K562 (cell line): ENCODE measurements at regions not wholly inside any gene's neighbourhood (a gene's known extent, or its start where the extent isn't known, plus 50 kb on each side); places are given as distances from the start of the nearest gene placed in this dataset.

ENCODE experiments used
- CHD4 ChIP-seq: fragments of 200-600 bp; sonication (generic); IDR thresholded peaks from 3 replicates; pipeline ENCODE4 v1.6.1; 2012; ENCODE audit warnings: low read depth, mild to moderate bottlenecking, mixed read lengths, low read length, inconsistent platforms; ENCODE audit not compliant: insufficient read depth, insufficient replicate concordance, poor library complexity, severe bottlenecking
- EP300 ChIP-seq: IDR thresholded peaks from 2 replicates; pipeline ENCODE4 v1.6.1; 2012; ENCODE audit warnings: low read length, improper control_type of control experiment
- FOXM1 ChIP-seq, 2 experiments: fragments of 450-650 bp in 1 of 2; sonication (generic) in 1 of 2; formaldehyde crosslinking in 1 of 2; IDR thresholded peaks; 2 replicates each; pipeline versions ENCODE4 v1.6.1 to v1.9.0; 2017 to 2022; ENCODE audit warnings: low read depth in 2 of 2, mild to moderate bottlenecking in 2 of 2, missing genetic modification reagents in 1 of 2, moderate library complexity in 1 of 2
- GABPA ChIP-seq: fragments of 200-800 bp; sonication (Bioruptor generic); conservative IDR thresholded peaks from 2 replicates; pipeline ENCODE4 v1.6.1; 2016; ENCODE audit warnings: low read depth, missing genetic modification characterization, missing compliant biosample characterization
- HDAC2 ChIP-seq: fragments of 450-650 bp; IDR thresholded peaks from 2 replicates; pipeline ENCODE4 v1.6.1; 2016; ENCODE audit warnings: mild to moderate bottlenecking
- JUN ChIP-seq, 2 experiments: sonication (generic) in 1 of 2; formaldehyde crosslinking in 1 of 2; IDR thresholded peaks; 2 replicates each; pipeline versions ENCODE4 v1.6.1 to v1.8.0; 2012 to 2022; ENCODE audit warnings: borderline replicate concordance in 2 of 2, mild to moderate bottlenecking in 2 of 2, improper control_type of control experiment in 1 of 2, low read depth in 1 of 2, low read length in 1 of 2, missing genetic modification reagents in 1 of 2
- SAFB2 ChIP-seq: fragments of 200-400 bp; formaldehyde crosslinking; IDR thresholded peaks from 2 replicates; pipeline ENCODE4 v1.6.1; 2018; ENCODE audit warnings: borderline replicate concordance, low read length, low read depth, moderate library complexity; ENCODE audit not compliant: severe bottlenecking
- ZBTB1 ChIP-seq: sonication (generic); formaldehyde crosslinking; IDR thresholded peaks from 2 replicates; pipeline ENCODE4 v1.8.1; 2023; ENCODE audit warnings: missing genetic modification reagents, low read depth, mild to moderate bottlenecking, borderline replicate concordance
- ZC3H8 ChIP-seq: fragments of 450-650 bp; IDR thresholded peaks from 2 replicates; pipeline ENCODE4 v1.6.1; 2017
- ZNF589 ChIP-seq: fragments of 200-800 bp; sonication (Bioruptor generic); IDR thresholded peaks from 2 replicates; pipeline ENCODE4 v1.6.1; 2016; ENCODE audit warnings: low read depth, missing genetic modification characterization, missing compliant biosample characterization
- TF ChIP-seq, protein P1 (sequence below), 3 experiments: IDR thresholded peaks in 2 of 3; conservative IDR thresholded peaks in 1 of 3; 2 replicates each; pipeline ENCODE4 v1.5.1; 2011 to 2012; ENCODE audit warnings: low read length in 3 of 3, mild to moderate bottlenecking in 3 of 3, control low read depth in 2 of 3, improper control_type of control experiment in 1 of 3, inconsistent platforms in 1 of 3, low read depth in 1 of 3, mixed read lengths in 1 of 3, moderate library complexity in 1 of 3; ENCODE audit not compliant: insufficient read depth in 2 of 3

DNA sequence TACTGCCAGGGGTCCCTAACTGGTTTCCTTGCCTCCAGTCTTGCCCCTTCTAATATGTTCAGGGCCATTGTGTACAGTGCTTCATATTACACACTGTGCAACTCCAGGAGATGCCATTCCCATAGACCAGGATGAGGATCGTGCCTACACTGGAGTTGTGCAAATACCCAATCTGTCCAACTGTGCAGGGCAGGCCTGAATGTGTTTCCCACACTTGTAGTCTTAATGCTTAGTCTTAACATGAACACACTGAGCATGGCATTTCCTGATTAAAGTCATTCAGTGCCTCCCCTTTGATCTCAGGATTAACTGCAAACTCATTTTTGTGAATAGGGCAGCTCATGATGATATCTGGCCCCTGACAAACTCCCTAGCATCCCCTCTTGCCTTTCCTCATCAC lies 165.5 kb downstream of the TTC8 start:
- TF ChIP-seq FOXM1 (IDR thresholded peaks at IDR 0.05; ENCODE audit: low read depth): no peak
- no peak for TF ChIP-seq FOXM1 (CRISPR knock-in tag; IDR thresholded peaks at IDR 0.05; ENCODE audit: low read depth)
- TF ChIP-seq, protein P1, sequence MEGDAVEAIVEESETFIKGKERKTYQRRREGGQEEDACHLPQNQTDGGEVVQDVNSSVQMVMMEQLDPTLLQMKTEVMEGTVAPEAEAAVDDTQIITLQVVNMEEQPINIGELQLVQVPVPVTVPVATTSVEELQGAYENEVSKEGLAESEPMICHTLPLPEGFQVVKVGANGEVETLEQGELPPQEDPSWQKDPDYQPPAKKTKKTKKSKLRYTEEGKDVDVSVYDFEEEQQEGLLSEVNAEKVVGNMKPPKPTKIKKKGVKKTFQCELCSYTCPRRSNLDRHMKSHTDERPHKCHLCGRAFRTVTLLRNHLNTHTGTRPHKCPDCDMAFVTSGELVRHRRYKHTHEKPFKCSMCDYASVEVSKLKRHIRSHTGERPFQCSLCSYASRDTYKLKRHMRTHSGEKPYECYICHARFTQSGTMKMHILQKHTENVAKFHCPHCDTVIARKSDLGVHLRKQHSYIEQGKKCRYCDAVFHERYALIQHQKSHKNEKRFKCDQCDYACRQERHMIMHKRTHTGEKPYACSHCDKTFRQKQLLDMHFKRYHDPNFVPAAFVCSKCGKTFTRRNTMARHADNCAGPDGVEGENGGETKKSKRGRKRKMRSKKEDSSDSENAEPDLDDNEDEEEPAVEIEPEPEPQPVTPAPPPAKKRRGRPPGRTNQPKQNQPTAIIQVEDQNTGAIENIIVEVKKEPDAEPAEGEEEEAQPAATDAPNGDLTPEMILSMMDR (IDR thresholded peaks at IDR 0.05 in 2 of 3, conservative IDR thresholded peaks at IDR 0.05 in 1 of 3; ENCODE audit: insufficient read depth in 2 of 3, low read depth in 1 of 3, low read length in 3 of 3): no peak
- no peak for TF ChIP-seq SAFB2
- no peak for TF ChIP-seq ZNF589 (CRISPR knock-in tag)
- TF ChIP-seq JUN (IDR thresholded peaks at IDR 0.05; ENCODE audit: borderline replicate concordance, low read depth, low read length): no peak
- TF ChIP-seq JUN (CRISPR knock-in tag; IDR thresholded peaks at IDR 0.05; ENCODE audit: borderline replicate concordance): no peak
- no peak for TF ChIP-seq ZBTB1
- no peak for TF ChIP-seq ZC3H8
- no peak for TF ChIP-seq GABPA (tag)
- TF ChIP-seq CHD4: no peak
- TF ChIP-seq EP300: no peak
- no peak for TF ChIP-seq HDAC2
